Astrocyte of the cerebellum (primary cell): ENCODE measurements at regions not wholly inside any gene's neighbourhood (a gene's known extent, or its start where the extent isn't known, plus 50 kb on each side); places are given as distances from the start of the nearest gene placed in this dataset.
A peak's percentile ranks its signal among the peaks of the same experiment; 100 is the strongest.

Experiments used
- DNase-seq: peaks from one replicate; pipeline ENCODE4 v3.0.0-alpha.2; 2011; ENCODE audit warnings: low read depth
- H3K4me3 ChIP-seq: 2 replicates; pipeline ENCODE4 v1.5.1; 2011; ENCODE audit warnings: mild to moderate bottlenecking, low read depth, low read length, moderate library complexity
- in situ Hi-C: cut with HindIII; loops from 2 replicates; pipeline ENCODE4 v1.10.0; 2017; ENCODE audit warnings: low sequenced_read_pairs
- TF ChIP-seq, protein P1 (sequence below): IDR thresholded peaks from 2 replicates; pipeline ENCODE4 v1.5.1; 2012; ENCODE audit warnings: low read length, low read depth, moderate library complexity, mild to moderate bottlenecking; ENCODE audit errors: missing control alignments

DNA sequence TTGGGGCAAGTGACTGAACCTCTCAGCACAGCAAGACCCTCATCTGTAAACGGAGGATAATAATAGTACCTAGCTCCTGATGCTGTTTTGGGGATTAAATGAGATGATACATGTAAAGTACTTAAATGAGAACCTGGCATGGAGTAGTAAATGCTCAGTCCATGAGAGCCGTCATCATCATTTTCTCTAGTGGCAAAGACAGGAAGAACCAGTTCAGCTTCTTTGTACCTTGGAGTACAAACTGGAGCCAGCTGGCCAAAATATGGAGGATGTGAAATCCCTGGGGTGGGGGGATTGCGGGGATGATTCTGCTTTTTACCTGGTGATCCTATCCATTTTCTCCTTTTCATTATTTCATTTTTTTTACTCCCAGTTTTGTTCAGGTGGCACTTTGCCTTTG lies 204.2 kb upstream of the LRRN1 start:
- in situ Hi-C loops, result no loop called here
- TF ChIP-seq, protein P1, sequence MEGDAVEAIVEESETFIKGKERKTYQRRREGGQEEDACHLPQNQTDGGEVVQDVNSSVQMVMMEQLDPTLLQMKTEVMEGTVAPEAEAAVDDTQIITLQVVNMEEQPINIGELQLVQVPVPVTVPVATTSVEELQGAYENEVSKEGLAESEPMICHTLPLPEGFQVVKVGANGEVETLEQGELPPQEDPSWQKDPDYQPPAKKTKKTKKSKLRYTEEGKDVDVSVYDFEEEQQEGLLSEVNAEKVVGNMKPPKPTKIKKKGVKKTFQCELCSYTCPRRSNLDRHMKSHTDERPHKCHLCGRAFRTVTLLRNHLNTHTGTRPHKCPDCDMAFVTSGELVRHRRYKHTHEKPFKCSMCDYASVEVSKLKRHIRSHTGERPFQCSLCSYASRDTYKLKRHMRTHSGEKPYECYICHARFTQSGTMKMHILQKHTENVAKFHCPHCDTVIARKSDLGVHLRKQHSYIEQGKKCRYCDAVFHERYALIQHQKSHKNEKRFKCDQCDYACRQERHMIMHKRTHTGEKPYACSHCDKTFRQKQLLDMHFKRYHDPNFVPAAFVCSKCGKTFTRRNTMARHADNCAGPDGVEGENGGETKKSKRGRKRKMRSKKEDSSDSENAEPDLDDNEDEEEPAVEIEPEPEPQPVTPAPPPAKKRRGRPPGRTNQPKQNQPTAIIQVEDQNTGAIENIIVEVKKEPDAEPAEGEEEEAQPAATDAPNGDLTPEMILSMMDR, result no peak
- no peak overlapping the region for H3K4me3 ChIP-seq
- no peak for DNase-seq

GRCh38 chr3:3589715-3590130 lies 209.5 kb upstream of the LRRN1 start:
- H3K4me3 ChIP-seq, result no peak overlapping the region
- TF ChIP-seq, protein P1, result no peak
- no peak for DNase-seq
- in situ Hi-C loops, result no loop called here

- TF ChIP-seq, protein P1, result no peak
- in situ Hi-C loops, result no loop called here
- no peak for DNase-seq
- no peak overlapping the region for H3K4me3 ChIP-seq
These were observed 211.6 kb upstream of the LRRN1 start for GRCh38 chr3:3587647-3587972.

GRCh38 chr3:3586843-3587646 lies 212.2 kb upstream of the LRRN1 start:
- TF ChIP-seq, protein P1, result no peak
- in situ Hi-C loops, result no loop called here
- DNase-seq, result peak; percentile 40
- H3K4me3 ChIP-seq, result no peak overlapping the region

DNA sequence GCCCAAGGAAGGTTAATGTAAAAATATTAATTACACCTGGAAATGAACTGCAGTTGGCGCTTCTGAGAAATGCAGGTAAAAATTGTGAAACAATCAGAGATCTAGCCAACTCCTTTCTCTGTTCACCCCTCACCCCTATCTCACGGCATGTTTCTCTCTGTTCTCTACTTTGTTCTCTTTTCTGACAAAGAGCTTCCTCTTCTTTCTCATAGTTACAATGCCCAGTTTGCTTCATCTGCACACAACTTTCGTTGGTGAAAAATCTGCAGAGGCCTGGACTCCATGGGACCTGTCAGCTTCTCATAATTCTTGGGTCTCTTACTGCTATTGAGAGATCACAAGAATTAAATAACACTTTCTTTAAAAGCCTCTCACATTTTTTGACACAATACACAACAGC lies 212.9 kb upstream of the LRRN1 start:
- no peak for DNase-seq
- in situ Hi-C loops, result no loop called here
- TF ChIP-seq, protein P1, result no peak
- no peak overlapping the region for H3K4me3 ChIP-seq

GRCh38 chr3:3579658-3580057 lies 219.6 kb upstream of the LRRN1 start:
- no peak overlapping the region for H3K4me3 ChIP-seq
- no peak for DNase-seq
- in situ Hi-C loops, result no loop called here
- TF ChIP-seq, protein P1, result no peak

- in situ Hi-C loops, result no loop called here
- TF ChIP-seq, protein P1, result no peak
- no peak overlapping the region for H3K4me3 ChIP-seq
- no peak for DNase-seq
These were observed 220.5 kb upstream of the LRRN1 start for GRCh38 chr3:3578718-3579117.
